ENCODE measurements at regions not wholly inside any gene's neighbourhood (a gene's known extent, or its start where the extent isn't known, plus 50 kb on each side); places are given as distances from the start of the nearest gene placed in this dataset.

GRCh38 chr15:77798151-77798835, 165.6 kb upstream of the LINGO1 start:
- H3K27me3 ChIP-seq (ENCODE audit: insufficient read depth, poor library complexity, severe bottlenecking): no peaks in the 10 kb centered on the region

GRCh38 chr15:77797270-77797669, 164.6 kb upstream of the LINGO1 start:
- ATAC-seq (ENCODE audit: low read depth) (no peak), DNase-seq (ENCODE audit: low spot score) (no peak)
- H3K27ac ChIP-seq (ENCODE audit: poor library complexity, severe bottlenecking): no peak overlapping the region
- no peak for TF ChIP-seq CTCF (IDR thresholded peaks at IDR 0.05; ENCODE audit: poor library complexity, severe bottlenecking)
- H3K4me1 ChIP-seq (ENCODE audit: insufficient read depth, poor library complexity, severe bottlenecking): no peaks in the 10 kb centered on the region
- no peak overlapping the region for H3K4me3 ChIP-seq (ENCODE audit: severe bottlenecking)
- H3K27me3 ChIP-seq (ENCODE audit: insufficient read depth, poor library complexity, severe bottlenecking): no peaks in the 10 kb centered on the region
- no peaks in the 10 kb centered on the region for H3K36me3 ChIP-seq (ENCODE audit: low read depth)
- no peaks in the 10 kb centered on the region for H3K9me3 ChIP-seq (ENCODE audit: severe bottlenecking)

More at GRCh38 chr15:77798151-77798835, 165.6 kb upstream of the LINGO1 start:
- no peaks in the 10 kb centered on the region for H3K9me3 ChIP-seq (ENCODE audit: severe bottlenecking)
- no peaks in the 10 kb centered on the region for H3K4me1 ChIP-seq (ENCODE audit: insufficient read depth, poor library complexity, severe bottlenecking)
- no peak for TF ChIP-seq CTCF (IDR thresholded peaks at IDR 0.05; ENCODE audit: poor library complexity, severe bottlenecking)
- no peaks in the 10 kb centered on the region for H3K36me3 ChIP-seq (ENCODE audit: low read depth)
- DNase-seq (ENCODE audit: low spot score) (no peak), ATAC-seq (ENCODE audit: low read depth) (no peak)
- H3K4me3 ChIP-seq (ENCODE audit: severe bottlenecking): no peak overlapping the region
- no peak overlapping the region for H3K27ac ChIP-seq (ENCODE audit: poor library complexity, severe bottlenecking)

GRCh38 chr15:77796046-77796729, 163.5 kb upstream of the LINGO1 start:
- ATAC-seq (ENCODE audit: low read depth): no peak

GRCh38 chr15:77795446-77795845, 162.7 kb upstream of the LINGO1 start:
- no peak overlapping the region for H3K4me3 ChIP-seq (ENCODE audit: severe bottlenecking)
- no peaks in the 10 kb centered on the region for H3K4me1 ChIP-seq (ENCODE audit: insufficient read depth, poor library complexity, severe bottlenecking)
- no peaks in the 10 kb centered on the region for H3K27me3 ChIP-seq (ENCODE audit: insufficient read depth, poor library complexity, severe bottlenecking)
- no peak for DNase-seq (ENCODE audit: low spot score)
- ATAC-seq (ENCODE audit: low read depth): no peak
- H3K27ac ChIP-seq (ENCODE audit: poor library complexity, severe bottlenecking): no peak overlapping the region
- H3K36me3 ChIP-seq (ENCODE audit: low read depth): no peaks in the 10 kb centered on the region
- no peaks in the 10 kb centered on the region for H3K9me3 ChIP-seq (ENCODE audit: severe bottlenecking)
- TF ChIP-seq CTCF (IDR thresholded peaks at IDR 0.05; ENCODE audit: poor library complexity, severe bottlenecking): no peak

More at GRCh38 chr15:77796046-77796729, 163.5 kb upstream of the LINGO1 start:
- H3K9me3 ChIP-seq (ENCODE audit: severe bottlenecking): no peaks in the 10 kb centered on the region
- DNase-seq (ENCODE audit: low spot score): no peak
- no peaks in the 10 kb centered on the region for H3K27me3 ChIP-seq (ENCODE audit: insufficient read depth, poor library complexity, severe bottlenecking)
- no peak overlapping the region for H3K4me3 ChIP-seq (ENCODE audit: severe bottlenecking)
- no peaks in the 10 kb centered on the region for H3K36me3 ChIP-seq (ENCODE audit: low read depth)
- H3K27ac ChIP-seq (ENCODE audit: poor library complexity, severe bottlenecking): no peak overlapping the region
- no peak for TF ChIP-seq CTCF (IDR thresholded peaks at IDR 0.05; ENCODE audit: poor library complexity, severe bottlenecking)
- no peaks in the 10 kb centered on the region for H3K4me1 ChIP-seq (ENCODE audit: insufficient read depth, poor library complexity, severe bottlenecking)

- H3K4me1 ChIP-seq (ENCODE audit: insufficient read depth, poor library complexity, severe bottlenecking): no peaks in the 10 kb centered on the region
- no peak overlapping the region for H3K4me3 ChIP-seq (ENCODE audit: severe bottlenecking)
- H3K27me3 ChIP-seq (ENCODE audit: insufficient read depth, poor library complexity, severe bottlenecking): no peaks in the 10 kb centered on the region
- ATAC-seq (ENCODE audit: low read depth) (no peak), DNase-seq (ENCODE audit: low spot score) (no peak)
- no peak overlapping the region for H3K27ac ChIP-seq (ENCODE audit: poor library complexity, severe bottlenecking)
- H3K36me3 ChIP-seq (ENCODE audit: low read depth): no peaks in the 10 kb centered on the region
- TF ChIP-seq CTCF (IDR thresholded peaks at IDR 0.05; ENCODE audit: poor library complexity, severe bottlenecking): no peak
- H3K9me3 ChIP-seq (ENCODE audit: severe bottlenecking): no peaks in the 10 kb centered on the region
Measured at GRCh38 chr15:77791941-77792340, 159.2 kb upstream of the LINGO1 start.

Data from RWPE2 (cell line).